IPS-15b (cell line): ENCODE measurements at regions not wholly inside any gene's neighbourhood (a gene's known extent, or its start where the extent isn't known, plus 50 kb on each side); places are given as distances from the start of the nearest gene placed in this dataset.

Experiments used
- H3K27me3 ChIP-seq: one replicate; pipeline ENCODE4 v1.6.1; 2013; ENCODE audit warnings: low read length; ENCODE audit not compliant: control insufficient read depth, insufficient read depth
- H3K36me3 ChIP-seq: one replicate; pipeline ENCODE4 v1.6.1; 2013; ENCODE audit warnings: low read length; ENCODE audit not compliant: control insufficient read depth, insufficient read depth
- H3K4me1 ChIP-seq: one replicate; pipeline ENCODE4 v1.6.1; 2013; ENCODE audit warnings: mild to moderate bottlenecking, low read length; ENCODE audit not compliant: control insufficient read depth, insufficient read depth
- H3K4me3 ChIP-seq: one replicate; pipeline ENCODE4 v1.5.1; 2013; ENCODE audit warnings: low read depth, low read length
- H3K9ac ChIP-seq: one replicate; pipeline ENCODE4 v1.6.1; 2013; ENCODE audit warnings: low read depth, mild to moderate bottlenecking, low read length
- H3K9me3 ChIP-seq: one replicate; pipeline ENCODE4 v1.6.1; 2013; ENCODE audit warnings: mild to moderate bottlenecking, low read length; ENCODE audit not compliant: control insufficient read depth, insufficient read depth

DNA sequence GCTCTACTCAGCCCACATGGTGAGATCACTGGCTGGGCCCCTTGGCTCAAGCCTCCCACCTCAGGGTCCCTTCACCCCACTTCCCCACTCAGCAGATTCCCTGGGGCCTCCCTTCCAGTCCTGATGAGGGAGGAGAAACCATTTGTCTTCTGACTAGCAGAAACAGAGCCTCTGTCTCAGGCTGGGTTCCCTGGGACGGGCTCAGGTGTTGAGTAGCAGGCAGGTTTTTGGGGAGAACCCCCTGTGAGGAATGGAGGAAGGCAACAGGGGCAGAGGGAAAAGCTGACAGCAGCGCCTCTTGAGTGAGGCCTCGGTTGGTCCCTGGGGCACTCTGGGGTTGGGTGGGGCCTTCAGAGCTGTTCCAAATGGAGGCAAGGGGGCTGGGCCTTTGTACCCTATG is 452.2 kb downstream of the TSHZ3 start:
- Histone ChIP-seq H3K27me3 (no peaks in the 10 kb centered on the region), H3K4me1 (peaks cover 24% of the 10 kb centered on the region), H3K4me3 (peak overlapping the region; percentile 18)

DNA sequence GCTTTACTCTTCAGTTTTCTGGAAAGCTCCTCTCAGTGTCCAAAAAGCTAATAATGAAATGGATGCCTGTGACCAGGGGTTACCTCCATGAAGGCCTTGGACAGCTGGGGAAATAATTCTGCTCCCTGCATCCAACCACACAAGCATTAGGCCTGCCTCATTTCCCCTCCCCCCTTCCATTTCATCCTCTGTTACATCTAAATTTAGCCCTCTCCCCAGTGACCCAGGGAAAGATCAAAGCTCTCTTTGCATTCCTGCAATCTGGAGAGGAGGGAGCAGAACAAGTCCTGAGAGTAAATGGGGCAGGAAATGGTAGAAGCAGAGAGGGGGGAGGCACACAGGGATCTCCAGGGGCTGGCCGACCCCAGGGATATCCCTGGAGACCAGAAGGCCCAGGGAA is 452.7 kb downstream of the TSHZ3 start:
- Histone ChIP-seq H3K4me1 (peaks cover 24% of the 10 kb centered on the region), H3K36me3 (no peaks in the 10 kb centered on the region), H3K27me3 (no peaks in the 10 kb centered on the region), H3K4me3 (peak overlapping the region; percentile 18), H3K9ac (no peak overlapping the region), H3K9me3 (no peaks in the 10 kb centered on the region)

More for the DNA sequence above, 452.2 kb downstream of the TSHZ3 start:
- Histone ChIP-seq H3K9me3 (no peaks in the 10 kb centered on the region), H3K36me3 (no peaks in the 10 kb centered on the region), H3K9ac (peak overlapping the region; percentile 12)

DNA sequence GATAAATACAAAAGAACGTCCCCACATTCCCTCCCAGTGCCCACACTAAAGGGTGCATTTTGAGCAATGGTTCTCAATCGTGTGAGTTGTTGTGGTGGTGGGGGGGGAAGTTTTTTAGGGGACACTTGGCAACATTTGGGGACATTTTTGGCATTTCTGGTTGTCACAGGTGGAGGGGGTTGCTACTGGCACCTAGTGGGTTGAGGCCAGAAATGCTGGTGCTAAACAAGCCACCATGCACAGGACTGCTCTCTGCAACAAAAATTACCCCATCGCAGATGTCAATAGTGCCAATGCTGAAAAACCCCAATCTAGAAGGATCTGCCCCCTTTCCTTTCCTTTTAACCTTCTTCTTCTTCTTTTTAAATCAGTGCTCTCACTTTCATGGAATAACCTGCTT is 453.3 kb downstream of the TSHZ3 start:
- Histone ChIP-seq H3K9ac (no peak overlapping the region), H3K36me3 (no peaks in the 10 kb centered on the region), H3K4me3 (no peak overlapping the region), H3K4me1 (peaks cover 24% of the 10 kb centered on the region), H3K9me3 (no peaks in the 10 kb centered on the region), H3K27me3 (no peaks in the 10 kb centered on the region)

DNA sequence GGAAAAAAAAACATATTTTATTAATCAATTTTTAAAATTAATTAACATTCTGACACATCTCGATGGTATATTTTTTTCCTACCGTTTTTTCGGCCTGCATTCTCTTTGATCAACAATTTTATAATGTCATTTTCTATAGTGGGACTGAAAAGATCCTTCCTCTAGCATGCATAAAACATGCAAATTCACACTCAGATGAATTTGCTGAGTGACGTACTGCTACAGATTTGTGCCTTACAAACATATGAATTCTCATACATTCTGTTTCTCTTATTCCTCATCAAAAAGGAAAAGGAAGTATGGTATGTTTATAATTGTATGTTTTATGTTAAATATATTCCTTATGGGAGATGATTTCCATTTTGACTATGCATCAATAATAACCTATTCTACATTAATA is 458.2 kb downstream of the TSHZ3 start:
- Histone ChIP-seq H3K4me1 (peaks cover 9% of the 10 kb centered on the region), H3K4me3 (no peak overlapping the region), H3K9ac (no peak overlapping the region)

DNA sequence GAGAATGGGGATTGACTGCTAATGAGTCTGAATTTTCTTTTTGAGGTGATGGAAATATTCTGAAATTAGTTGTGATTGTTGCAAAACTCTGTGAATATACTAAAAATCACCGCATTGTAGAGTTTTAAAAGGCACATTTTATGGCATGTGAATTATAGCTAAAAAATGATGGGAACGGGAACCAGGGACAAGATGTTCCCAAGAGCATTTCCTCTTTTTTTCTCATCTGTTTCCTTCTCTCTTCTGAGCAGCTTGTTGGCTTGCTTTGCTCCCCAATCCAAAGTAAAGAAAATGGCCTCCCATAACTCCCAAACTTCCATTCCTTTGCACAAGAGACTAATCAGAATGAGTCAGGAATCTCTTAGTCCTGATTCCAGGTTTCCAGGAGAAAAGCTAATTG is 459.2 kb downstream of the TSHZ3 start:
- no peaks in the 10 kb centered on the region for H3K27me3 ChIP-seq
- peaks cover under 1% of the 10 kb centered on the region for H3K4me1 ChIP-seq
- no peaks in the 10 kb centered on the region for H3K9me3 ChIP-seq
- H3K4me3 ChIP-seq, result no peak overlapping the region
- H3K9ac ChIP-seq, result no peak overlapping the region
- H3K36me3 ChIP-seq, result no peaks in the 10 kb centered on the region

More for the DNA sequence above, 458.2 kb downstream of the TSHZ3 start:
- H3K9me3 ChIP-seq, result no peaks in the 10 kb centered on the region
- no peaks in the 10 kb centered on the region for H3K36me3 ChIP-seq
- no peaks in the 10 kb centered on the region for H3K27me3 ChIP-seq

DNA sequence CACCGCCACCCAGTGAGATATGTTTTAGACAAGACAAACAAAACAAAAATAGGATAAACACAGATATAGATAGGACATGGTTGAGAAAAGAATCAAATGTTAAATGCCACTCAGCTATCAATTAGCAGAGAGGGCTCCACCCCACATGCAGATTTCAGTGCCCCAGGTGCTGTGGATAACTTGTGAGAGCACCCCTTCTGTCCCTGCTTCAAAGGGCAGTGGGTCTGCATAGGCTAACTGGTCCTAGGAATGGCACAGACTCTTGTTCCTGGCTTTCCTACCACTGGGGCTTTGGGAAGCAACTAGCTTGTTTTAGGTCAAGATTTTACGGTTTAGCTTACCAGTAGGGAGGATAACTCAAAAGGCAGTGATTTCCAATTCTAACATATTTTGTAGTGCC is 460.3 kb downstream of the TSHZ3 start:
- Histone ChIP-seq H3K9ac (no peak overlapping the region), H3K4me1 (no peaks in the 10 kb centered on the region), H3K27me3 (no peaks in the 10 kb centered on the region), H3K9me3 (no peaks in the 10 kb centered on the region), H3K4me3 (no peak overlapping the region), H3K36me3 (no peaks in the 10 kb centered on the region)

DNA sequence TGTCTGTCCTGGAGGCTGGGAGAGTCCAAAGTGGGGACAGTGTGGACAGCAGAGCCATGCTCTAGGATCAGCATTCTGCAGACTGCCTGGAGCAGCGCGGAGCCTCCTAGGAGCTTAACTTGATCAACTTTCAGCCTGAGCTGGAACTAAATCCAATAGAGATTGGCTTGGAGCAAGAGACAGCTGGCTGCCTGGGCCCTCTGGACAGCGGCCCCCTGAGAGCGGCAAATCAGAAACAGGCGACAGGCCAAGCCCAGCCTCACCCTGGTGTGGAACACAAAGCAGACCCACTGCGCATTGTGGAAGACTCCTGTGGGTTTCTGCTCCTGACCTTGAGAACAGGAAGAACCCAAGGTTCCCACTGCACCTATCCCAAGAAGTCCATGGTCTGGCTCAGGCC is 462.2 kb downstream of the TSHZ3 start:
- no peaks in the 10 kb centered on the region for H3K4me1 ChIP-seq
- H3K27me3 ChIP-seq, result no peaks in the 10 kb centered on the region
- H3K9me3 ChIP-seq, result no peaks in the 10 kb centered on the region
- H3K9ac ChIP-seq, result no peak overlapping the region
- no peaks in the 10 kb centered on the region for H3K36me3 ChIP-seq
- no peak overlapping the region for H3K4me3 ChIP-seq

DNA sequence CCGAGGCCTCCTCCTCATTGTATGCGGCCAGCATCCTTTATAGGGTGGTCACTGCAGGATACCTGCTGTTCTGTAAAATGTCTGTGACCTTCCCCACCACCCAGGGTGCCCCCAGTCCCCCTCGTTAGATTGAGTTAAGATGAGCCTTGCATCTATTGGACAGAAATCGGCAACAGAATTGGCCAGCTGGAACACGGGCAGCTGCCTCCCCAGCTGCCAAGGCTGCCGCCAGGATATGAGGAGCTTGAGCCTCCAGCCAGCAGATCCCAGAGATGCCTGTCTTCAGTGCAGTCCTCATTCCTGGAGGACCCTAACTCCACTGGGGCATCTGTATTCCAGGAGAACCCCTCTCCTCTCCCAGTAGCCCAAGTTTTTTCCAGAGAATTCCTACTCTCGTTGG is 463.0 kb downstream of the TSHZ3 start:
- Histone ChIP-seq H3K9me3 (no peaks in the 10 kb centered on the region), H3K9ac (no peak overlapping the region), H3K27me3 (no peaks in the 10 kb centered on the region), H3K4me1 (no peaks in the 10 kb centered on the region), H3K36me3 (no peaks in the 10 kb centered on the region), H3K4me3 (no peak overlapping the region)

DNA sequence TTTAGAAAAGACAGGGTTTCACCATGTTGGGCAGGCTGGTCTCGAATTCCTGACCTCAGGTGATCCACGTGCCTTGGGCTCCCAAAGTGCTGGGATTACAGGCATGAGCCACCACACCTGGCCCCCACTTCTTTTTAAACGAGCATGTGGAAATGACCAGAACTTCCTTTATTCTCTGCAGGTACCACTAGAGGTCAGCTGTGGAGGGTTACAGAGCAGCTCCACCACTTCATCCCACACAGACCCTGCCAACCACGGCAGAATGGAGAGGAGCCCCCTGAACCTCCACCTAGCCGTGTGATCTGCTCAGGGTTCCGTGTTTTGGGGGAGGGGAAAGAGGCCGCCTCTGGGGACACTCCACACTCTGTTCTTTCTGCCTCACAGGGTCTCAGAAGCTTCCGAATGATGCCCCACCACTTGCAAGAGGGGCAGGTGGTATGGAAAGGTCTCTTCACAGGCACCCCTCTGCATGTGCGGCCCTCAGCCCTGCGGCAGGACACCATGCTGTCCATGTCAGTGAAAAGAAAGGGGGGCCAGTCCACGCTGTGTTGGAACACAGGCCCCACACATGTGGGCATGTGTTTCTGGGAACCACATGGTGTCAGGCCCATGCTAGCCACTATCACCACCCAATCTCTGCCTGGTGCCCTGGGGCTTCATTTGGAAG is 465.0 kb downstream of the TSHZ3 start:
- Histone ChIP-seq H3K4me1 (no peaks in the 10 kb centered on the region), H3K4me3 (no peak overlapping the region), H3K9ac (no peak overlapping the region), H3K36me3 (no peaks in the 10 kb centered on the region), H3K9me3 (no peaks in the 10 kb centered on the region), H3K27me3 (no peaks in the 10 kb centered on the region)

DNA sequence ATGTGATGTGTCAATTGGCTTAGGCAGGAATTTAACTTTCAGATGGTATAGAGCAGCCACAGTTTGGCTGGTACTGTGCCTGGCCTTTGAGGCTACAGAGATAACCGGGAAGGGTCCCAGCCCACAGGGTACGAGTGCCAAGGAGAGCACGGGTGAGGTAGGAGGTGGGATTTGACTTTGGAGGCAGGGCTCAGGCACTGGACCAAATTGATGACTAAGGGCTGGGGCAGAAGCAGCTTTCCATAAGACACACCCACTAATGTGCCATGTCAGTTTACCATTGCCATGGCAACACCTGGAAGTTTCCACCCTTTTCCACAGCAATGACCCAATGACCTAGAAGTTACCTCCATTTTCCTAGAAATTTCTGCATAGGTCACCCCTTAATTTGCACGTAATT is 466.2 kb downstream of the TSHZ3 start:
- no peaks in the 10 kb centered on the region for H3K36me3 ChIP-seq
- H3K9ac ChIP-seq, result no peak overlapping the region
- H3K27me3 ChIP-seq, result no peaks in the 10 kb centered on the region
- H3K4me1 ChIP-seq, result no peaks in the 10 kb centered on the region
- H3K9me3 ChIP-seq, result no peaks in the 10 kb centered on the region
- no peak overlapping the region for H3K4me3 ChIP-seq

DNA sequence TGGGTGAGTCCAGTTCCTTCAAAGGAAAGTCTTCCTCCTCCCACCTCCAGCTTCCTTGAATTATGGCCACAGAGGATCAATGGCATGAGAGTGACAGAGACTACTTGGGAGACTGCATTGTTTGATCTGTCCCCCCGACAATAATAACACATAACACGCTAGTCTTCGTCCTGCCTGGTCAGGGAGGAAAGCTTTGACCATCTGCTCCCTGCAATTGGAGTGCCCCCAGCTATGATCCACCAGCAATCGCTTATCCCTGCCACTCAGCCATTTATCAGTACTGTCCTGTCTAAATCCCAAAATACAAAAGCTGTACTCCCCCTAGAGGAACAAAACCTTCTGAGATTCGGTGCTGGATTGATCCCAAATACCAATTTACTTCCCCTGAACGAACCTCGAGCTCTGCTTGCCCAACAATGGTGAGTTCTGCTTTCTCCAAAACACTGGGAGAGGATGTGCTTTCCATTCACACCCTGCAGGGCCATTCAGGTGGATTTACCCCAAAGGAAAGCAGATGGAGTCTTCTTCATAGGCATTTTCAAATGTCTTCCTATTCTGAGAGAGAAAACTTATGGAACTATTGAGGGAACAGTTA is 466.7 kb downstream of the TSHZ3 start:
- Histone ChIP-seq H3K27me3 (no peaks in the 10 kb centered on the region), H3K9ac (no peak overlapping the region), H3K9me3 (no peaks in the 10 kb centered on the region), H3K4me1 (no peaks in the 10 kb centered on the region), H3K4me3 (no peak overlapping the region), H3K36me3 (no peaks in the 10 kb centered on the region)

DNA sequence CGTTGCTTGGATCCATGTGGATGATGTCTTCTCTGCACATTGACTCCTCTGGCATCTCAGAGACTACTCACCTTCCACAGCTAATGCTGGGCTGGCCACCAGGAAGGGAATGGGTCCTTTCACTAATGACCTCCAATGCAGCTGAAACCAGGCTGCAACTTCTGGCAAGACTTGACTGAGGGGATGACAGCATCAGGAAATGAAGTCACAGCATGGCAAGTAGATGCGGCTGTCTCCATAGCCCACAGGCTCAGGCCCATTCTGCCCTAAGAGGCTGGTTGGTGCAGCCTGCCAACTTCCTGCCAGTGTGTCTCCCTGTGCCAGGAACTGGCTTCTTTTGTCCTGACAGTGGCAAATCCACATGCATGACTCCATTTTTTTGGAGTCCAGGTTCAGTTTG is 467.3 kb downstream of the TSHZ3 start:
- Histone ChIP-seq H3K4me1 (no peaks in the 10 kb centered on the region), H3K4me3 (no peak overlapping the region), H3K9ac (no peak overlapping the region), H3K36me3 (no peaks in the 10 kb centered on the region), H3K9me3 (no peaks in the 10 kb centered on the region), H3K27me3 (no peaks in the 10 kb centered on the region)
